ENCODE measurements at regions not wholly inside any gene's neighbourhood (a gene's known extent, or its start where the extent isn't known, plus 50 kb on each side); places are given as distances from the start of the nearest gene placed in this dataset.

GRCh38 chr2:241982706-241983570 is 113.4 kb downstream of the RTP5 start:
- Histone ChIP-seq H3K4me1 (ENCODE audit: control insufficient read depth, insufficient read depth, low read length) (no peaks in the 10 kb centered on the region), H4K20me1 (ENCODE audit: control insufficient read depth, insufficient read depth) (no peaks in the 10 kb centered on the region), H3K79me2 (ENCODE audit: control insufficient read depth, insufficient read depth, low read length) (no peaks in the 10 kb centered on the region), H3K4me2 (ENCODE audit: control insufficient read depth, insufficient read depth) (no peak overlapping the region), H3K4me3 (no peak overlapping the region), H3K36me3 (ENCODE audit: control insufficient read depth in 2 of 2, insufficient read depth in 2 of 2, low read length in 1 of 2) (no peaks in the 10 kb centered on the region), H3K27ac (ENCODE audit: control insufficient read depth, insufficient read depth) (no peak overlapping the region), H3K9ac (ENCODE audit: control insufficient read depth, insufficient read depth, low read length) (no peak overlapping the region), H3K27me3 (replicated peaks in 1 of 2; ENCODE audit: control insufficient read depth in 2 of 2, insufficient read depth in 2 of 2, low read length in 1 of 2) (no peaks in the 10 kb centered on the region), H2AFZ (ENCODE audit: control insufficient read depth, low read depth, low read length) (no peak overlapping the region), H3K9me3 (replicated peaks; ENCODE audit: control insufficient read depth, insufficient read depth, low read length) (no peaks in the 10 kb centered on the region; the same call in 2 of the 3 replicates)
- ChIA-PET POLR2A (no interaction called here), SMC1A (ENCODE audit: uncharacterized antibody, unreplicated experiment) (no interaction called here), RAD21 (ENCODE audit: unreplicated experiment) (interaction anchor here (0.6 kb wide), 1 partner anchor 18 kb away, joined by 3 read pairs; no protein-coding TSS in a partner anchor), CTCF (no interaction called here)
- ATAC-seq (no peak), FAIRE-seq (no peak), DNase-seq (ENCODE audit: low read depth, low spot score) (no peak)
- BruUV-seq (replicated peaks): no TSS peak
- 70% methylated on average over 23 of the region's 23 CpGs for WGBS (ENCODE audit: insufficient coverage, insufficient replicate concordance, low lambda C conversion rate, missing lambda C conversion rate)
- TF ChIP-seq FOS (IDR thresholded peaks at IDR 0.05; ENCODE audit: borderline replicate concordance, extremely low read depth, insufficient read length) (no peak), ZNF207 (IDR thresholded peaks at IDR 0.05; ENCODE audit: borderline replicate concordance) (no peak), ZNF217 (IDR thresholded peaks at IDR 0.05) (no peak), BHLHE40 (IDR thresholded peaks at IDR 0.05; ENCODE audit: borderline replicate concordance in 1 of 2, low read depth in 2 of 2, low read length in 1 of 2) (no peak), ZBTB4 (CRISPR knock-in tag; IDR thresholded peaks at IDR 0.05) (no peak)
- intact Hi-C loops (cut with micrococcal nuclease; ENCODE audit: unreplicated experiment): no loop called here
- in situ Hi-C loops (cut with MboI): no loop called here
